Adipose tissue (tissue), 3 donors: ENCODE measurements at regions not wholly inside any gene's neighbourhood (a gene's known extent, or its start where the extent isn't known, plus 50 kb on each side); places are given as distances from the start of the nearest gene placed in this dataset.
"Not testable (repeated sequence)": the region's sequence is repeated elsewhere in the genome, so short reads cannot be mapped to it uniquely, and the experiment has no call there.

ENCODE experiments used
- H3K27ac ChIP-seq: one replicate; pipeline ENCODE4 v1.5.1; 2013; ENCODE audit warnings: low read depth, low read length
- WGBS, 3 donors: extraction: QIAGEN DNeasy Blood & Tissue Kit; methylation state at CpG; one replicate each; pipeline ENCODE4 v1.1.7; 2013; 5-methylcytosine and 5-hydroxymethylcytosine counted together
- donor health status: healthy with polysubstance abuse.
- donor health status: Bipolar disorder and iron deficiency.
- donor health status: healthy.

DNA sequence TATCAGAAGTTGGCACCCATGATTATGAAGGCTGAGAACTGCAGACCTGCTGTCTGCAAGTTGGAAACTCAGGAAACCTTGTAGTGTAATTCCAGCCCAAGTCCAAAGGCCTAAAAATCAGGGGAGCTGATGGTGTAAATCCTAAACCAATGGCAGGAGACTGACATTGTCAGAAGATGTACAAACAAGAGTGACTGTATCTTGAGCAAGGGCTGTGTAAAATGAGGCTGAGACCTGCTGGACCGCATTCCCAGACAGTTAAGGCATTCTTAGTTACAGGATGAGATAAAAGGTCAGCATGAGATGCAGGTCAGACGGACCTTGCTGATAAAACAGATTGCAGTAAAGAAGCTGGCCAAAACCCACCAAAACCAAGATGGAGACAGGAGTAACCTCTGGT is 147.7 kb downstream of the COG6 start:
- WGBS, 3 donors, result 30 to 48% (median 43%) methylated on average over 2 of the region's 2 CpGs
- H3K27ac ChIP-seq, result no peak overlapping the region

DNA sequence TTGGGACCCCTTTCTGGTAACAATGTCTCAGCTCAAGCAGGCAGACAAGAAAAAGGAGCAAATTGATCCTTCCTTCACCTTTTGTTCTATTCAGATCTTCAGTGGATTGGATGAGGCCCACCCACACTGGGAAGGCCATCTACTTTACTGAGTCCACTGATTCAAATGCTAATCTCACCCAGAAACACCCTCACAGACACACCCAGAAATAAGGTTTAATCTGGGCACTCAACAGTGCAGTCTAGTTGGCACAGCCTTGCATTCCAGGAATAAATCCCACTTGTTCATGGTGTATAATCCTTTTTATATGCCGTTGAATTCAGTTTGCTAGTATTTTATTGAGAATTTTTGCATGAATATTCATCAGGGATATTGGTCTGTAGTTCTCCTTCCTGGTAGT is 148.4 kb downstream of the COG6 start:
- WGBS, 3 donors, result 95 to 98% (median 98%) methylated on average over 1 of the region's 1 CpG

DNA sequence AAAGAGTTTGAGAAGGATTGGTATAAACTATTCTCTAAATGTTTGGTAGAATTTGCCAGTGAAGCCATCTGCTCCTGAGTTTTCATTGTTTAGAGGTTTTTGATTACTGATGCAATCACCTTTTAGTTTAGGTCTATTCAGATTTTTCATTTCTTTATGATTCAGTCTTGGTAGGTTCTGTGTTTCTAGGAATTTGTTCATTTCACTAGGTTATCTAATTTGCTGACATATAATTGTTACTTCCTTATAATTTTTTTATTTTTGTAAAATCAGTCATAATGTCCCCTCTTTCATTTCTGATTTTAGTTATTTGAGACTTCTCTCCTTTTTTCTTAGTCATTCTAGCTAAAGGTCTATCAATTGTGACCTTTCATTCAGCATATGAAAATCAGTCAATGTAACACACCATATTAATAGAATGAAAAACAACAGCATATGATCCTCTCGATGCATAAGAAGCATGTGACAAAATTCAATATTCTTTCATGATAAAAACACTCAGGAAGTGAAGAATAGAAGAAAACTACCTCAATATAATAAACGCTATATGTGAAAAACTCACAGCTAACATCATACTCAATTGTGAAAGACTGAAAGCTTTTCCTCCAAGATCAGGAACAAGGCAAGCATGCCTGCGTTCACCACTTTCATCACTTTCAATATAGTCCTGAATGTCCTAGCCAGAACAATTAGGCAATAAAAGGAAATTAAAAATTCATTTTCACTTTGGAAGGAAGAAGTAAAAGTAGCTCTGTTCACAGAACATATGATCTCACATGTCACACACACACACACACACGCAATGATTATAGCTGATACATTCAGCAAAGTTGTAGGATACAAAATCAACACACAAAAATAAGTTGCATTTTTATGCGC is 149.1 kb downstream of the COG6 start:
- H3K27ac ChIP-seq, result no peak overlapping the region
- WGBS, 3 donors, result 76 to 80% (median 80%) methylated on average over 5 of the region's 5 CpGs

More for the DNA sequence above, 148.4 kb downstream of the COG6 start:
- no peak overlapping the region for H3K27ac ChIP-seq

DNA sequence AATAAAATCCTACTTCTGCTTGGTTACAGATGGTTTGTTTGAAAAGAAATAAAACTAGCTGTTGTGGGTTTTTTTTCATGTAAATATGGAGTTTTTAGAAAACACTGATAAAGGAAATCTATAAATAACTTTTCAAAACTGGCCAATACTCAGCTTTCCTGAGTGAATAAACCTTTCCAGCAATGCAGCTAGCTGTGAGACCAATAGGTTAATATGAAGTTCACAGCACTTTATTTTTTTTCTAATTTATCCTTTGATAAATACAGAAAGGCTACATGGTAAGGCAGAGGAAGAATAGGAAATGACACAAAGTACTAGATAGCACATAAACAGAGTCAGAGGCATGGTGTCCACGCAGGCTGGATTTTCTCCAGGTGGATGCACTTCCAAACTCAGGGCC is 154.0 kb downstream of the COG6 start:
- no peak overlapping the region for H3K27ac ChIP-seq
- 77 to 89% (median 83%) methylated on average over 1 of the region's 1 CpG for WGBS, 3 donors

DNA sequence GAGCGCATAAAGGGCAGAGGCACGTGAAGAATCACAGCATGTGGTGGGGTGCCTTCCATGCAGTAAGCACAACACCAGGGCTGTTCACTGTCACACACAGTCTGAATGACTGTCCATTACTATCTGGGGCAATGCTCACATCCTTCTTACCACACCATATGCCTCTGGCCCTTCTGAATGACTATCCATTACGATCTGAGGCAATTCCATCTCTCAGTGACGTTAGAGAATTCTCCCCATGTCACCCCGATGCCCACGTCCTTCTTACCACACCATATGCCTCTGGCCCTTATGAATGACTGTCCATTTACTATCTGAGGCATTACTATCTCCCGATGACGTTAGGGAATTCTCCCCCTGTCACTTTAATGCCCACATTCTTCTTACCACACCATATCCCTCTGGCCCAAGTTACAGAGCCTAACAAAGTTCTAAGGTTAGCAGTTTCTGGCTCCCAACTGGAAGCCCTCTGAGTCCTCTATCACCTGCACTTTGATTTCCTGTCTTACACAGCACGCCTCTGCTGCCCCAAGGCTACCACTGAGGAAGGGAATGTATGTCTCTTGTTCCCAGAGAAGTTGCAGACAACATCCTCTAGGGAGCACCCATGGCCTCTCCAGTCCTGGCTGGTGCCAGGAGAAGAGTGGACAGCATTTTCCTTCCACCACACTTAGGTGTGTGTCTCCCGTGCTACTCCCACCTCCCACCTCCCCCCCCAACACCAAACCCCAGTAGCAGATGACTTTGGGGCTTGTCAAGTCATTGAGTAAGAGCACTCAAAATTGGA is 154.8 kb downstream of the COG6 start:
- H3K27ac ChIP-seq, result no peak overlapping the region
- WGBS, 3 donors, result 84 to 90% (median 89%) methylated on average over 10 of the region's 10 CpGs

DNA sequence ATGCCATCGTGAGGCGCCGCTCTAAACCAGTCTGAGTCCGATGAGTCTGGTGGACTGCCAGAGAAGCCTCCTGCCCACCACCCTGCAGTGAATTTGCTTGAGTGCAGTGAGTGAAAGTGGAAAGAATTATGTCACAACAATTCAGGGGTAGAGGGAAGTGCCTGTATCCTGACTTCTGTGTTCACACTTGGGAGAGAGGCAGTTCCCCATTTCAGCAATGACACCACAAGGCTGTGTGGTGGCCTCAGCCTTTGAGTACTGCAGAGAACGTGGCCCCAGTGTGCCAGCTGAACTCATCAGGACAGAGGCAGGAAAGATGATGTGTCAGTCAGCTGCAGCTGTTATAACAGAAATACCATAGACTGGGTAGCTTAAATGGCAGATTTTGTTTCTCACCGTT is 155.6 kb downstream of the COG6 start:
- WGBS, 3 donors, result 63 to 68% (median 67%) methylated on average over 6 of the region's 6 CpGs

DNA sequence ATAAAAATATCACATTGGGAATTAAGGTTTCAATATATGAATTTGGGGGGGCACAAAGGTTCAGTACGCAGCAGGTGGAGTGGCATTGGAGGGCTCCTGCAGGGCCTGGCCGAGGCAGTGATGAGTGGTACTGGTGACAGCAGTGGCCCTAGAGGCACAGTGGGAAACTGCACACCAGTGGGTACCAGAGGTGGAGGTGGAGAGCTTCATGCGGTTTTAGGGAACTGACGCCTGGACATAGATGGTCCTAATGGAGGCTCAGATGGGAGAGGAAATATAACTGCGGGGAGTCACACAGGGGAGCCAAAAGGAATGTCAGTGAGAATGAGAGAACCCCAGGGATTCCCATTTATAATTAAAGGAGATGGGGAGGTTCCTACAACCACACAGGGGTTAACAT is 156.2 kb downstream of the COG6 start:
- WGBS, 3 donors, result 92 to 96% (median 95%) methylated on average over 5 of the region's 5 CpGs
- H3K27ac ChIP-seq, result no peak overlapping the region

More for the DNA sequence above, 155.6 kb downstream of the COG6 start:
- H3K27ac ChIP-seq, result no peak overlapping the region

DNA sequence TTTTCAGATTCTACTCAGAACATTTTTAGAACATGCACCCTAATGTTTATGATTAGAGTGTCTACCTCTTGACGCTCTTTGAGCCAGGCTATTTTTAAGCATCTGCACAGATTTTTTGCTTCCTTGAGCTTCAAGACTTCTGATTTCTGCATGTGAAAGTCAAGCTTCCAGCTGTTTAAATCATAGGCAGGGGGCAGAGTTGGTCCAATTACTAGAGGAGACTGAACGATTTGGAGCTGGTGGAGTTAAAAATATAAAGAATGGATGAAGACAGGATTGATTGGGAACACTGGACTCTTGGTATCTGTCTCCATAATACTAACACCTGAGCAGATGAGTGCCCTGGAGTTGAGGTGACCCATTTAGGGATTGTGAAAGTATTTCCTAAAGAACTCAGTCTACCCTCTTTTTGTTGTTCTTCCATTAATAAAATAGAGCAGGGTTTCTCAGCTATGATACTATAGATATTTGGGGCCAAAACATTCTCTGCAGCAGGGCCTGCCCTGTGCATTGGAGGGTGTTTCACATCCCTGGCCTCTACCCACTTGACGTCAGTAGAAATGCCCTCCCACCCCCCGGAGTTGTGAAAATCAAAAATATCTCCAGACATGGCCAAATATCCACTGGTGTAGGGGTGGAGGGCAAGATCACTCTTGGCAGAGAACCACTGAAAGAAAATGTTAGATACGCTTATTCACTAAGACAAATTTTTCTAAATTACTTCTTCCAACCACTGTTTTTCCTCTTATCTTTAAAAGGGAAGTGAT is 160.1 kb downstream of the COG6 start:
- 57 to 75% (median 64%) methylated on average over 5 of the region's 5 CpGs for WGBS, 3 donors
- no peak overlapping the region for H3K27ac ChIP-seq

DNA sequence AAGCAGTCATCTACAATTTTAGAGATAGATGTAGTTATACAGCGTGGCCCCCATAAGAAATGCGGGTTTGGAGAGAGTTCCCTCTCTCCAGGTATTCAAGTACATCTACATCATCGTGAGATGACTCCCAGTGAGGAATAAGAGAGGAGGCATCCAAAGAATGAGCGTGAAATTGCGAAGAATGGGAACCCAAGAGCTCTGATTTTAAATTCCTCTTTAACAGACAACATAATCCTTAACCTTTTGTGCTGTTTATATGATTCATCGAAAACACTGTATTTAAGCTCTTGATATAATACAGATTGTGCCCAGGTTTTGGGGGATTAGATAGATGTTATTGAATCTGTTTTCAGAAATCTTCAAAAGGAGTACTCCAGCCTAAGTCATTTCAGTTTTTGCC is 161.5 kb downstream of the COG6 start:
- H3K27ac ChIP-seq, result no peak overlapping the region
- WGBS, 3 donors, result 90 to 95% (median 90%) methylated on average over 6 of the region's 6 CpGs

DNA sequence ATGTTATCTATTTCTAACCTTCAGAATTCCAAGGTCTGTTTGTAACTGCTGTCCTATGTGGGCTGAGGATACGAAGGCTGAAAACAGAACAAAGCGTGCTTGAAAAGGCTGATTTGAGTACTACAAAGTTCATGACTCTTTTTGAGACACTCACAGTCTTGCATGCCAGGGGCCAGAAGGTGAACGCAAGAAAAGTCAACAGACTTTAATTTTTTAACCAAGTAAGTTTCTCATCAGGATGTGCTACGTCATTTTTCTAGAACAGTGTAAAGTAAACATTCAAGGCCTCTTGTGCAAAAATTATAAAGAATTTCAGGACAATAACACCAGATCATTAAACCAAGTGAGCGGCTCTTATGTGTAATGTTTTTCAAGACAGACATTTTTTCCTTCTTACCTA is 163.5 kb downstream of the COG6 start:
- 72 to 86% (median 82%) methylated on average over 5 of the region's 5 CpGs for WGBS, 3 donors
- no peak overlapping the region for H3K27ac ChIP-seq

DNA sequence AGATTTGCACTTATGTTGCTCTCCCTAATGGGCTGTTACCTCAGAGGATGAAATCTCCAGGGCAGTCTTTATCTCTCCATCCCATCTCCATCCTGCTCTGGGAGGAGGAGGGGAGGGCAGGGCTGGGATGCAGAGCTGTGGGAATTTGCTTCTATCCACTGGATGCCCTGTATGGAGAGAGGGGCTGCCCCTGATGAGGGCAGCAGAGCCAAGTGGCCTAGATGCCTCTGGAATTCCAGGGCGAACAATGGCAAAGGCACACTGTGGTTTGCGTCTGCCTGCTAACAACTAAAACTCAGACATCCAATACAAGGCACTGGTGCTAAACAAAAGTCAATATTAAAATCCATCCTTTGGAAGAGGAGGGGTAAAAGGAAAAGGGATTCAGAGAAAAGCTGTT is 165.1 kb downstream of the COG6 start:
- H3K27ac ChIP-seq, result no peak overlapping the region
- WGBS, 3 donors, result 93 to 94% (median 93%) methylated on average over 2 of the region's 2 CpGs

DNA sequence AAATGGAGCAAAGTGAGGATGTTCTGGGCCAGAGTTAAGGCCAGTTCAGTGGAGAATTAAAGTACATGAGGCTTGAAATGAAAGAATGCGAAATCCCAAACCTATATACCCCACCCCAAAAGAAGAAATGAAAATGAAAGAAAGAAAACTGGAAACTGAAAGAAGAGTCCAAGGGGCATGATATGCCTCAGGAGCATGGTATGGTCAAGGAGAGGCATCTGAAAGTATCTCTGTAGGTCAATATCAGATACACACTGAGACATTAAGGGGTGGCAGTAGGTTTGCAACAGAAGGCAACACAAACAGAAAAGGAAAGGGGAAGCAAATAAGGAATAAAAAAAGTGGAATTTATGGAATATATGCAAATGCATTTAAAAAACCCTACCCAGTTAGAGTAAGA is 166.5 kb downstream of the COG6 start:
- 83 to 96% (median 89%) methylated on average over 1 of the region's 1 CpG for WGBS, 3 donors

DNA sequence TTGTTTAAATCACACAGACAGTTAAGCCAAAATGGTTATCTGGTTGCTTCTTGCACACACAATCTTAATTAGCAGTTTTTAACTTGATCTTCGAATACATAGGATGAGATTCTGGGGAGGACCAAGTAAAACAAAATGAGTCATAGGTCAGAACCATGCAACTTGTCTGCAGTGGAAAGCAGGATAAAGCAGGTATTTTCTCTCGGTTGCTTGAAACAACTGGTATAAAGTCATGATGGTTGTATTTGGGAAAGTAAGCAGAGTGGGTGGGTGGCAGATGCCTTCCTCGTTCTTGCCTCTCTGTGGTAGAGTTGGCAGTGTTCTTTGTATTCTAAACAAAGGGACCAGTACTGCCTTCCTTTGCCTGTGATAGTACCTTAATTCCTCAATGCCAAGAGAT is 167.0 kb downstream of the COG6 start:
- H3K27ac ChIP-seq, result no peak overlapping the region
- 69 to 89% (median 86%) methylated on average over 3 of the region's 3 CpGs for WGBS, 3 donors

More for the DNA sequence above, 166.5 kb downstream of the COG6 start:
- H3K27ac ChIP-seq, result no peak overlapping the region

DNA sequence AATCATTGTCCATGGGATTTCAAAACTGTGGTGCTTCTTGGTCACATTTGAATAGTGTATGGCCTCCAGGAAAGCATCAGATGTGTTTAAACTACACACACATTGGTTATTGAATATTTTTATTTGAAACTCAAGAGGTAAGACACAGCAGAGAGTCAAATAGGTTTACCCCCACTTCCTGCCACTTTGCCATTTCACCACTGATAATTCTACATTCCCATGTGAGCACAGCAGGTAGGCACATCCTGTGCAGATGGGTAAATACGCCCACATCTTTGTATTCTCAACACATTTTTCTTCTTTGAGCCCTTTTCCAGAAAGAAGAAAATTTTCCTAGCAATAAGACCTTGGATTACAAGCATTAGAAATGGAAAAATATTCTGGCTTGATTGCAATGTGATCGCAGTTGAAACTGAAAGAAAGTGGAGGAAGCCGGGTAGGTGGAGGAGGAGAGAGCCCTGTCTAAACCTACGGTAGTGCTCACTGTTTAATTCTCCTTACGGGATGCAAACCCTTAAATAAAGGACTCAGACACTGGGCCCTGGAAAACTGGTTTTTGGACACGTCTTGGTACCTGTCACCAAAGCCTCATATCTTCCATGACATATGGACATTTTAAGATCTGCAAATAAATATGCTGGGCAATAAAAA is 167.7 kb downstream of the COG6 start:
- no peak overlapping the region for H3K27ac ChIP-seq
- WGBS, 3 donors, result 79 to 91% (median 91%) methylated on average over 6 of the region's 6 CpGs

DNA sequence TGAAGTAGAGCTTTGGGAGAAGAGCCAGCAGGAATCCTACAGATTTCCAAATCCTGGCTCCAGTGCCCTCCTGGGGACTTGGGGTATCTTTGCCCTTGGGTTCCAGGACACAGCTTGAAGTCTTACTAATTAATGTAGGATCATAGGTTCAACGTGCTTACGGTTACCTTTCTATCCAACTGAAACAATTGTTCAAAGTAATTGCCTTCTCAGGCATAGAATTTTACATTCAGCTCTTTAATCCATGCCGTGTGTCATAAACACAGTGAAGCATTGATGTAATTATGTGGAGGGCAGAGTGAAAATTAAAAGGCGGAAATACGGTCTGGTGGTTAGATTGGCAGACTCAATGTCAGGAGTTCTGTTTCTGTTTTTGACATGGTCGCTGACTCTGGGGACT is 170.4 kb downstream of the COG6 start:
- WGBS, 3 donors, result 87 to 95% (median 91%) methylated on average over 6 of the region's 6 CpGs
- H3K27ac ChIP-seq, result no peak overlapping the region

DNA sequence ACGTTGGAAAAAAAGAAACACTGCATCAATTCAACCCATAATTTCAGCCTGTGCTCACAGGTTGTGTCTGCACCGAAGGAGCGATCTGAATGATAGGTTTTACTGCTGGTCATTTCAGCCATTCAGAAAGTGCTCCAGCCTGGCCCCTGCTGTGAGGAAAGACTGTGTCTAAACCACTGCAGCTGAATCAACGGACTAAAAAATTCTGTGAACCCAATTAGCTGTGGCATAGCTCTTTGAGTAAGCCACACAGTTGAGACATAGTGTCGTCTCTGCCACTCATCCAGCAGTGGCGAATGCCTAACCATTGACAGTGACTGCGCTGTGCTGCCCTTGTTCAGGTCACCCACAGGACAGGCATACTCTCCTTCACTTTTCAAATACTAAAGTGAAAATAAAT is 179.8 kb downstream of the COG6 start:
- no peak overlapping the region for H3K27ac ChIP-seq
- WGBS, 3 donors, result 55 to 84% (median 84%) methylated on average over 7 of the region's 7 CpGs

DNA sequence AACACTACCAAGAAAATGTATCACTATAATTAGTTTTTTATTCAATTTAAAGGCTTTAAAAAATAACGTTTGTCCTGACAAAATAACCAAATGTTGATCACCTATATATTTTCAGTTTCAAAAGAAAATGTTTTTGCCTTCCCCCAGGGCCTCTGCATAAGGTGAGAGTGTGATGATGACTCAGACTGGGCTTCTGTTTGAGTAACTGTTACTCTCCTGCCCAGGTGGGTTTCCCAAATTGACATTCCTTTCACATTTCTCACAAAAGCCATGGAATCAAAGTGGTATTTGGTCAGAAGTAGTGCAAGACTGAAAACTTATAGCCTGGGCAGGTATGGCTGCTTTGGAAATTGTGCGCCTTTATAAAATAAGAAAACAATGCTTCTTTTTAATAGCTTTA is 180.6 kb downstream of the COG6 start:
- 56 to 83% (median 80%) methylated on average over 2 of the region's 2 CpGs for WGBS, 3 donors
- no peak overlapping the region for H3K27ac ChIP-seq

DNA sequence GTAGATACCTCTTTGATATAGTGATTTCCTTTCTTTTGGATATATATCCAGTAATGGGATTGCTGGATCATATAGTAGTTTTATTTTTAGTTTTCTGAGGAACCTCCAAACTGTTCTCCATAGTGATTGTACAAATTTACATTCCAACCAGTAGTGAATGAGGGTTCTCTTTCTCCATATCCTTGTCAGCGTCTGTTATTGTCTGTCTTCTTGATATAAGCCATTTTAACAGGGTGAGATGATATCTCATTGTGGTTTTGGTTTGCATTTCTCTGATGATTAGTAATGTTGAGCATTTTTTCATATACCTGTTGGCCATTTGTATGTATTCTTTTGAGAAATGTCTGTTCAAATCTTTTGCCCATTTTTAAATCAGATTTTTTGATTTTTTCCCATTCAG is 182.4 kb downstream of the COG6 start:
- not testable (repeated sequence) for H3K27ac ChIP-seq
- WGBS, 3 donors, result 80 to 85% (median 85%) methylated on average over 1 of the region's 1 CpG
